Esophagus muscularis mucosa (tissue), 4 donors: ENCODE measurements at regions not wholly inside any gene's neighbourhood (a gene's known extent, or its start where the extent isn't known, plus 50 kb on each side); places are given as distances from the start of the nearest gene placed in this dataset.

Experiments used
- DNase-seq: peaks from one replicate; pipeline ENCODE4 v3.0.0-alpha.2; 2017; ENCODE audit errors: extremely low spot score
- H3K27ac ChIP-seq, 4 donors: fragments of 200-600 bp; sonication (generic); replicated peaks in 1 of 4; 1 replicate in 3 of 4; 2 replicates in 1 of 4; pipeline ENCODE4 v1.5.1; 2016 to 2019; ENCODE audit warnings: mild to moderate bottlenecking in 1 of 4
- H3K27me3 ChIP-seq, 4 donors: fragments of 200-600 bp; sonication (generic); one replicate each; pipeline versions ENCODE4 v1.5.1 to v1.6.0; 2016 to 2019
- H3K36me3 ChIP-seq, 4 donors: fragments of 200-600 bp; sonication (generic); one replicate each; pipeline ENCODE4 v1.5.1; 2016 to 2019
- H3K4me1 ChIP-seq, 4 donors: fragments of 200-600 bp; sonication (generic); one replicate each; pipeline ENCODE4 v1.5.1; 2016 to 2019
- H3K4me3 ChIP-seq, 4 donors: fragments of 200-600 bp; sonication (generic); 1 replicate in 2 of 4; 2 replicates in 2 of 4; pipeline ENCODE4 v1.5.1; 2016 to 2019; ENCODE audit warnings: mild to moderate bottlenecking in 4 of 4, moderate library complexity in 1 of 4
- H3K9me3 ChIP-seq, 4 donors: fragments of 200-600 bp; sonication (generic); 1 replicate in 3 of 4; 2 replicates in 1 of 4; pipeline ENCODE4 v1.5.1; 2016 to 2019
- EP300 ChIP-seq: sonication (generic); formaldehyde crosslinking; IDR thresholded peaks from one replicate; pipeline ENCODE4 v1.6.1; 2017; ENCODE audit warnings: antibody characterized with exemption
- POLR2A ChIP-seq: fragments of 450-650 bp; IDR thresholded peaks from one replicate; pipeline ENCODE4 v1.6.1; 2017; ENCODE audit warnings: antibody characterized with exemption, moderate library complexity, mild to moderate bottlenecking, low read depth
- POLR2AphosphoS5 ChIP-seq, 2 donors: sonication (generic); formaldehyde crosslinking; IDR thresholded peaks; one replicate each; pipeline ENCODE4 v1.6.1; 2017; ENCODE audit warnings: antibody characterized with exemption in 2 of 2
- WGBS: methylation state at CpG from one replicate; pipeline ENCODE4 v1.1.5; 2018; 5-methylcytosine and 5-hydroxymethylcytosine counted together
- intact Hi-C: fragments of 100-400 bp; cut with DNase I; formaldehyde crosslinking; loops from one replicate; pipeline ENCODE4 v1.15.1; 2023
- TF ChIP-seq, protein P1 (sequence below), 3 experiments: fragments of 200-600 bp in 2 of 3; fragments of 450-650 bp in 1 of 3; sonication (generic) in 2 of 3; IDR thresholded peaks; one replicate each; pipeline ENCODE4 v1.5.1; 2017 to 2019; ENCODE audit warnings: antibody characterized with exemption in 3 of 3, mild to moderate bottlenecking in 2 of 3, moderate library complexity in 1 of 3

DNA sequence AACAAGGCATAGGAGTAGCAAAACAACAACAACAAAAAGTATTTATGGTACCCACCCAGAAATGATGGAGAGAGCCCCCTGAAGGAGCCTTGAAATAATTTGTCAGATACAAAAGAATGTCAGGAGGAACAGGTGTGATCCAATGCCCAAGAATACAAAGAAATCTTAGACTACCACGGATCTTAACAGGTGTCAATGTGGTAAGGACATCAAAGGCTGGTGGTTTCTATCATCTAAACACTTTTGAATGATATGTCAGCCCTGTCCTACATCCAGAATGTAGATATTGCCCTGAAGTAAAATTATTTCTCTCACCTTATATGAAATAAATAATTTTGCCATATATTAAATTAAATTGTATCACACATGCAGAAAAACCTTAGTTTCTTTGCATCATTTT is 386.4 kb upstream of the ANO5 start:
- intact Hi-C loops, result no loop called here
- H3K4me3 ChIP-seq, result no peak overlapping the region
- H3K4me1 ChIP-seq, result no peaks in the 10 kb centered on the region
- H3K27me3 ChIP-seq, result no peaks in the 10 kb centered on the region
- no peak overlapping the region for H3K27ac ChIP-seq
- no peak for DNase-seq
- TF ChIP-seq EP300, result no peak
- TF ChIP-seq, protein P1, sequence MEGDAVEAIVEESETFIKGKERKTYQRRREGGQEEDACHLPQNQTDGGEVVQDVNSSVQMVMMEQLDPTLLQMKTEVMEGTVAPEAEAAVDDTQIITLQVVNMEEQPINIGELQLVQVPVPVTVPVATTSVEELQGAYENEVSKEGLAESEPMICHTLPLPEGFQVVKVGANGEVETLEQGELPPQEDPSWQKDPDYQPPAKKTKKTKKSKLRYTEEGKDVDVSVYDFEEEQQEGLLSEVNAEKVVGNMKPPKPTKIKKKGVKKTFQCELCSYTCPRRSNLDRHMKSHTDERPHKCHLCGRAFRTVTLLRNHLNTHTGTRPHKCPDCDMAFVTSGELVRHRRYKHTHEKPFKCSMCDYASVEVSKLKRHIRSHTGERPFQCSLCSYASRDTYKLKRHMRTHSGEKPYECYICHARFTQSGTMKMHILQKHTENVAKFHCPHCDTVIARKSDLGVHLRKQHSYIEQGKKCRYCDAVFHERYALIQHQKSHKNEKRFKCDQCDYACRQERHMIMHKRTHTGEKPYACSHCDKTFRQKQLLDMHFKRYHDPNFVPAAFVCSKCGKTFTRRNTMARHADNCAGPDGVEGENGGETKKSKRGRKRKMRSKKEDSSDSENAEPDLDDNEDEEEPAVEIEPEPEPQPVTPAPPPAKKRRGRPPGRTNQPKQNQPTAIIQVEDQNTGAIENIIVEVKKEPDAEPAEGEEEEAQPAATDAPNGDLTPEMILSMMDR (IDR thresholded peaks at IDR 0.05), result no peak
- no peak for TF ChIP-seq POLR2AphosphoS5 (IDR thresholded peaks at IDR 0.05)
- no peak for TF ChIP-seq POLR2A
- peaks cover 0 to 15% (median 4%) of the 10 kb centered on the region in 4 donors for H3K9me3 ChIP-seq
- H3K36me3 ChIP-seq, result no peaks in the 10 kb centered on the region
- 37% methylated on average over 1 of the region's 1 CpG for WGBS

DNA sequence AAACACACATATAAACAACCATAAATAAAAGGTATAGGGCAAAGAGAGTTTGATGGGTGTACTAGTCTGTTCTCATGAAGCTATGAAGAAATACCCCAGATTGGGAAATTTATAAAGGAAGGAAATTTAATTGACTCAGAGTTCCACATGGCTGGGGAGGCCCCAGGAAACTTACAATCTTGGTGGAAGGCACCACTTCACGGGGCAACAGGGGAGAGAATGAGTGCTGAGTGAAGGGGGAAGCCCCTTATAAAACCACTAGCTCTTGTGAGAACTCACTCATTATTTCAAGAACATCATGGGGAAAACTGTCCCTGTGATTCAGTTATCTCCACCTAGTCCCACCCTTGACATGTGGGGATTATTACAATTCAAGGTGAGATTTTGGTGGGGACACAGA is 385.9 kb upstream of the ANO5 start:
- H3K27ac ChIP-seq, result no peak overlapping the region
- H3K4me1 ChIP-seq, result no peaks in the 10 kb centered on the region
- no peak overlapping the region for H3K4me3 ChIP-seq
- 80% methylated on average over 1 of the region's 1 CpG for WGBS
- H3K9me3 ChIP-seq, result peaks cover 0 to 15% (median 4%) of the 10 kb centered on the region in 4 donors
- intact Hi-C loops, result no loop called here
- no peaks in the 10 kb centered on the region for H3K36me3 ChIP-seq
- no peaks in the 10 kb centered on the region for H3K27me3 ChIP-seq
- DNase-seq, result no peak
- TF ChIP-seq EP300 (no peak), POLR2A (no peak), POLR2AphosphoS5 (IDR thresholded peaks at IDR 0.05) (no peak)
- TF ChIP-seq, protein P1 (IDR thresholded peaks at IDR 0.05), result no peak

- intact Hi-C loops, result no loop called here
- H3K9me3 ChIP-seq, result peaks cover 0 to 15% (median 4%) of the 10 kb centered on the region in 4 donors
- no peak for DNase-seq
- H3K36me3 ChIP-seq, result no peaks in the 10 kb centered on the region
- H3K4me3 ChIP-seq, result no peak overlapping the region
- no peaks in the 10 kb centered on the region for H3K4me1 ChIP-seq
- no peaks in the 10 kb centered on the region for H3K27me3 ChIP-seq
- H3K27ac ChIP-seq, result no peak overlapping the region
- TF ChIP-seq, protein P1 (IDR thresholded peaks at IDR 0.05), result no peak
- no peak for TF ChIP-seq POLR2A
- no peak for TF ChIP-seq EP300
- no peak for TF ChIP-seq POLR2AphosphoS5 (IDR thresholded peaks at IDR 0.05)
- WGBS, result 66% methylated on average over 2 of the region's 2 CpGs
Measured at GRCh38 chr11:21807350-21807749, 385.5 kb upstream of the ANO5 start.

- no peaks in the 10 kb centered on the region for H3K36me3 ChIP-seq
- no peaks in the 10 kb centered on the region for H3K4me1 ChIP-seq
- TF ChIP-seq POLR2A (no peak), EP300 (no peak), POLR2AphosphoS5 (IDR thresholded peaks at IDR 0.05) (no peak)
- TF ChIP-seq, protein P1 (IDR thresholded peaks at IDR 0.05), result no peak
- H3K27me3 ChIP-seq, result no peaks in the 10 kb centered on the region
- no peak overlapping the region for H3K27ac ChIP-seq
- no peak overlapping the region for H3K4me3 ChIP-seq
- no peaks in the 10 kb centered on the region for H3K9me3 ChIP-seq
- DNase-seq, result no peak
- WGBS, result 63% methylated on average over 7 of the region's 7 CpGs
- intact Hi-C loops, result no loop called here
Measured at GRCh38 chr11:21810650-21811049, 382.2 kb upstream of the ANO5 start.

- Histone ChIP-seq H3K9me3 (no peaks in the 10 kb centered on the region), H3K4me3 (no peak overlapping the region), H3K4me1 (no peaks in the 10 kb centered on the region), H3K36me3 (no peaks in the 10 kb centered on the region), H3K27ac (no peak overlapping the region), H3K27me3 (no peaks in the 10 kb centered on the region)
- DNase-seq, result no peak
- TF ChIP-seq, protein P1 (IDR thresholded peaks at IDR 0.05), result peak in 1 of 3 experiments; percentile 5
- no peak for TF ChIP-seq POLR2A
- intact Hi-C loops, result no loop called here
- 56% methylated on average over 3 of the region's 4 CpGs for WGBS
Measured at GRCh38 chr11:21811572-21811971, 381.3 kb upstream of the ANO5 start.
